Activated CD4-positive, alpha-beta T cell treated with anti-CD3 and anti-CD28 coated beads, Interleukin-2, amount 10 ng/mL, durations not matched to agents 7 days and 5 days (primary cell): ENCODE measurements at regions not wholly inside any gene's neighbourhood (a gene's known extent, or its start where the extent isn't known, plus 50 kb on each side); places are given as distances from the start of the nearest gene placed in this dataset.
A peak's percentile ranks its signal among the peaks of the same experiment; 100 is the strongest.

Experiments
- CTCF ChIA-PET: fragments of 350-600 bp; sonication (Branson Sonifier 250); formaldehyde crosslinking; loops from one replicate; lab custom pipeline; 2021; ENCODE audit warnings: antibody characterized with exemption; lab: Charles Lee
- POLR2A ChIA-PET: fragments of 350-600 bp; sonication (Branson Sonifier 250); formaldehyde crosslinking; loops from one replicate; lab custom pipeline; 2021; ENCODE audit warnings: antibody characterized with exemption; lab: Charles Lee
- DNase-seq: peaks from one replicate; pipeline ENCODE4 v3.0.0-alpha.2; 2020
- H3K27ac Mint-ChIP-seq: one replicate; pipeline ENCODE4 v1.8.0; 2021; ENCODE audit warnings: mild to moderate bottlenecking, moderate library complexity, mixed read lengths
- H3K27me3 Mint-ChIP-seq: one replicate; pipeline ENCODE4 v1.8.0; 2021; ENCODE audit warnings: mixed read lengths
- H3K36me3 Mint-ChIP-seq: one replicate; pipeline ENCODE4 v1.8.0; 2021; ENCODE audit warnings: low read depth, mixed read lengths
- H3K4me1 Mint-ChIP-seq: one replicate; pipeline ENCODE4 v1.8.0; 2021; ENCODE audit warnings: mixed read lengths
- H3K4me3 Mint-ChIP-seq: one replicate; pipeline ENCODE4 v1.8.0; 2021; ENCODE audit warnings: mild to moderate bottlenecking, moderate library complexity, mixed read lengths
- H3K9me3 Mint-ChIP-seq: one replicate; pipeline ENCODE4 v1.8.0; 2021; ENCODE audit warnings: mixed read lengths

- H3K4me1 Mint-ChIP-seq: peaks cover 63% of the 10 kb centered on the region
- H3K27me3 Mint-ChIP-seq: no peaks in the 10 kb centered on the region
- ChIA-PET CTCF (no interaction called here), POLR2A (no interaction called here)
- peaks cover 8% of the 10 kb centered on the region for H3K36me3 Mint-ChIP-seq
- DNase-seq: no peak
- peaks cover 10% of the 10 kb centered on the region for H3K9me3 Mint-ChIP-seq
- H3K27ac Mint-ChIP-seq: peak overlapping the region; percentile 58
- H3K4me3 Mint-ChIP-seq: no peak overlapping the region
Measured at GRCh38 chr14:97710726-97711125, 913.5 kb downstream of the VRK1 start.

GRCh38 chr14:97712471-97712870 lies 915.3 kb downstream of the VRK1 start:
- no peak overlapping the region for H3K27ac Mint-ChIP-seq
- no peak for DNase-seq
- ChIA-PET CTCF (interaction anchor here (1.0 to 1.3 kb wide), 4 partner anchors 9 to 37 kb away, joined by 3 to 4 read pairs (median 3); no protein-coding TSS in a partner anchor), POLR2A (no interaction called here)
- H3K4me1 Mint-ChIP-seq: peaks cover 47% of the 10 kb centered on the region
- peaks cover 5% of the 10 kb centered on the region for H3K9me3 Mint-ChIP-seq
- no peaks in the 10 kb centered on the region for H3K27me3 Mint-ChIP-seq
- no peak overlapping the region for H3K4me3 Mint-ChIP-seq
- H3K36me3 Mint-ChIP-seq: peaks cover 8% of the 10 kb centered on the region

DNA sequence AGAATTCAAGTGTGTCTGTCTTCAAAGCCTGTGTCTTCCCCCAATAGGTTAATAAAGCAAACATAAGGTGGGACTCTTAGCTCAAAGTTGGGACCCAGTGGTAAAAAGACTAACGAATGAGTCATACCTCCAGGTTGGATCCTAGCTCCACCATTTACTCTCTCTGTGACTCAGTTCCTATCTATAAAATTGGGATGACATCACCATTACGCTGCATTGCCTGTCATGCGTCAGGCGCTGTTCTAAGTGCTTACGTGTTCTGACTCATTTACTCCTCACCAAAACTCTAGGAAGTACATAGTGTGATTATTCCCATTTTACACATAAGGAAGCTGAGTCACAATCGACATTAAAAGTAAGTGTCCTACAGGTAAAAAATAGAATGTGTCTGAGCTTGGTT lies 915.8 kb downstream of the VRK1 start:
- Mint-ChIP-seq H3K27ac (no peak overlapping the region), H3K36me3 (peaks cover 5% of the 10 kb centered on the region), H3K27me3 (no peaks in the 10 kb centered on the region), H3K9me3 (peaks cover 5% of the 10 kb centered on the region), H3K4me3 (no peak overlapping the region), H3K4me1 (peaks cover 42% of the 10 kb centered on the region)
- DNase-seq: no peak
- ChIA-PET CTCF (interaction anchor here (1.0 to 1.3 kb wide), 4 partner anchors 9 to 37 kb away, joined by 3 to 4 read pairs (median 3); no protein-coding TSS in a partner anchor), POLR2A (no interaction called here)

DNA sequence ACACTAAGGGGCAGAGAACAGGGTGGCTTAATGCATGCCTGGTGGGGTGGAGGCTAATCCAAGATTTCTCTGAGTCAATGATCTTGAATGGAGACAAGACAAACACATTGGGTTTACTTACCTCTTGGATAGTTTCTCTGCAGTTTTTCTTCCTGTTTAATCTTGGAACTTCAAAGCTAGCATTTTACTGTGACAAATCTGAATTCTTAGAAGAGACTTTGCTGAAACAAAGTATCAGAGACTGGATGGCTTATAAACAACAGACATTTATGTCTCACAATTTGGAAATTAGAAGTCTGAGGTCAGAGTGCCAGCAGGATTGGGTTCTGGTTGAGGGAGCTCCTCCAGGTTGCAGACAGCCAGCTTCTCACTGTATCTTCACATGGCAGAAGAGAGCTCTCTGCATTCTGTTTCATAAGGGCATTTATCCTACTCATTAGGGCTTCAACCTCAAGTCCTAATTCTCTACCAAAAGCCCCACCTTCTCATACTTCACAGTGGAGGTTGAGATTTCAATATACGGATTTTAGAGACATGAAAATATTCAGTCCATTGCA lies 921.8 kb downstream of the VRK1 start:
- ChIA-PET CTCF (interaction anchor here (1.1 to 1.3 kb wide), 3 partner anchors 10 to 115 kb away, joined by 3 to 4 read pairs (median 3); no protein-coding TSS in a partner anchor), POLR2A (no interaction called here)
- peak overlapping the region; percentile 57 for H3K27ac Mint-ChIP-seq
- peaks cover 54% of the 10 kb centered on the region for H3K4me1 Mint-ChIP-seq
- no peak overlapping the region for H3K4me3 Mint-ChIP-seq
- peaks cover 8% of the 10 kb centered on the region for H3K9me3 Mint-ChIP-seq
- peaks cover 20% of the 10 kb centered on the region for H3K36me3 Mint-ChIP-seq
- H3K27me3 Mint-ChIP-seq: no peaks in the 10 kb centered on the region
- DNase-seq: no peak

DNA sequence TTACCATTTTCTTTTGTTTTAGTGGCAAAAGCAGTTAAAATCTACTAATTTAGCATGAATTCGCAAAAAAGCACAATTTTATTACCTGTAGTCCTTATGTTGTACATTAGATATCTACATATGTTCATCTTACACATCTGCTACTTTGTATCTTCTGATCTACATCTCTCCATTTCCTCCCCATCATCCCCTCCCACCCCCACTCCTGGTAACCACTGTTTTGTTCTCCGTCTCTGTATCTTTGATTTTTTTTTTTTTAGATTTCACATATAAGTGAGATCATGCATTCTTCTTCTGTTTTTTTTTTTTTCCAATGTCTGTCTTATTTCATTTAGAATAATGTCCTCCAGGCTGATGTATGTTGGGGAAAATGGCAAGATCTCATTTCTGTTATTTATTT lies 922.7 kb downstream of the VRK1 start:
- Mint-ChIP-seq H3K9me3 (peaks cover 8% of the 10 kb centered on the region), H3K36me3 (peaks cover 20% of the 10 kb centered on the region), H3K27ac (peak overlapping the region; percentile 52), H3K4me3 (peak overlapping the region; percentile 1), H3K27me3 (no peaks in the 10 kb centered on the region), H3K4me1 (peaks cover 64% of the 10 kb centered on the region)
- DNase-seq: peak; percentile 82
- POLR2A ChIA-PET: no interaction called here
- CTCF ChIA-PET: interaction anchor here (0.6 to 1.3 kb wide), 4 partner anchors 11 to 186 kb away, joined by 3 read pairs; no protein-coding TSS in a partner anchor

- H3K4me1 Mint-ChIP-seq: peaks cover 90% of the 10 kb centered on the region
- peak overlapping the region; percentile 96 for H3K27ac Mint-ChIP-seq
- H3K36me3 Mint-ChIP-seq: peaks cover 26% of the 10 kb centered on the region
- H3K9me3 Mint-ChIP-seq: peaks cover 9% of the 10 kb centered on the region
- no peak overlapping the region for H3K4me3 Mint-ChIP-seq
- CTCF ChIA-PET: interaction anchor here (0.6 to 1.2 kb wide), 3 partner anchors 10 to 450 kb away, joined by 3 to 4 read pairs (median 3); no protein-coding TSS in a partner anchor
- POLR2A ChIA-PET: no interaction called here
- DNase-seq: no peak
- no peaks in the 10 kb centered on the region for H3K27me3 Mint-ChIP-seq
Measured at GRCh38 chr14:97723351-97723750, 926.2 kb downstream of the VRK1 start.

DNA sequence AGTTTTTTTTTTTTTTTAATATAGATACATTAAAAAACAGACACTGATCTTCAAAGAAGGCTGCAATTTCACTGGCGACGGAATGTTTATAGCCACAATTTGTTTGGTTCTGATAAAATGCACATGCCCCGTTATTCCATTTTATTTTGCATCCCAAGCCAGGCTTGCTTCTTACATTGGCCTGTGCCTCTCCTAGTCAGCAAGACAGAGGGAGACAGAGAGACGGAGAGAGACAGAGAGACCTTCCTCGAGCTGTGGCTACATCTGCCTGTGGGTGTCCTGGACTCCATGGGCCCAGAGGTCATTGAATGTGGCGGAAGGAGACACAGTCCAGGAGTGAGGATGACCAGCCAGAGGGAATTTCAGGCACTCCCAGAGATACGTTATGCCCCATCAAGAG lies 926.6 kb downstream of the VRK1 start:
- POLR2A ChIA-PET: no interaction called here

DNA sequence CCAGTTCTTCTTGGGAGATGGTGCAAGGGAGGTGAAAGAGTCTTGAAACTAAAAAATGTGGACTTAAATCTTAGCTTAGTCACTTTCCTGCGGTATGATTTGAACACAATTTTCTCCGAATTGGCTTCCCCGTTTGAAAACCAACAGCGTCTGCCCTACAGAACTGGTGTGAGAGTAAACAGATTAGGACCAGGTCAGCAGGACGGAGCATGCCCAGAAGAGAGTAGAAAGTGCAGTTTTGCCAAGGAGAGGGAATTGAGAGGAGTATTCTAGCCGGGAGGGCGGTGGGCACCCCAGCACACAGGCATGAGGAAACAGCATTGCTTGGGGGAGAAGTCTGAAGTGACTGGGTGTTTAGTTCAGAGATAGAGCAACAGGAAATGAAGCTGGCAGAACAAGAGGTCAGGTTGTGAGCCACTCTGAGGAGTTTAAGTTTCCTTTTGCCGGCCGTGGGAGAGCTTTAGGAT lies 927.1 kb downstream of the VRK1 start:
- ChIA-PET POLR2A (interaction anchor here (0.6 kb wide), 1 partner anchor 135 kb away, joined by 3 read pairs; no protein-coding TSS in a partner anchor), CTCF (interaction anchor here (0.6 to 2.1 kb wide), 9 partner anchors 9 to 280 kb away, joined by 3 to 5 read pairs (median 3); no protein-coding TSS in a partner anchor)
- Mint-ChIP-seq H3K27me3 (no peaks in the 10 kb centered on the region), H3K4me1 (peaks cover 81% of the 10 kb centered on the region), H3K27ac (peak overlapping the region; percentile 96), H3K36me3 (peaks cover 24% of the 10 kb centered on the region), H3K9me3 (peaks cover 12% of the 10 kb centered on the region), H3K4me3 (peak overlapping the region; percentile 65)
- DNase-seq: peak; percentile 54

More for the DNA sequence above, 926.6 kb downstream of the VRK1 start:
- peak overlapping the region; percentile 65 for H3K4me3 Mint-ChIP-seq
- H3K4me1 Mint-ChIP-seq: peaks cover 86% of the 10 kb centered on the region
- peaks cover 24% of the 10 kb centered on the region for H3K36me3 Mint-ChIP-seq
- H3K9me3 Mint-ChIP-seq: peaks cover 10% of the 10 kb centered on the region
- peak overlapping the region; percentile 96 for H3K27ac Mint-ChIP-seq
- H3K27me3 Mint-ChIP-seq: no peaks in the 10 kb centered on the region
- no peak for DNase-seq
- CTCF ChIA-PET: interaction anchor here (0.6 to 2.1 kb wide), 6 partner anchors 8 to 450 kb away, joined by 3 to 5 read pairs (median 3); no protein-coding TSS in a partner anchor

DNA sequence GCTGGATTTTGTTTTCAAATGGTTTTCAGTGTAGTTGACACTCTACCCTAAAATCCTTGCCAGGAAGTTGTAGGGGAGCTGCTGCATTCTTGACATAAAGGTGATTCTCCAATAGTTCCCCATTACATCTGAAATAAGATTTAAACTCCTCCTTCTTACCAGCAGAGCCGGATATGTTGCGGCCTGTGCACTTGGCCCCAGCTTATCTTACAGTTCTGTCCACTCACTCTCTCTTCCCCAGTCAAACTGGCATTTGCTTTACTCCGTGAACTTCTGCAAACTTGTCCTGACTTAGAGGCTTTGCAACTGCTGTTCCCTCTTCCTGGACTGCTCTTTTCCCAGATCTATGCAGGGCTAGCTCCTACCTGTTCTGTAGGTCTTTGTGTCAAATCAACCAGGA lies 929.5 kb downstream of the VRK1 start:
- peak overlapping the region; percentile 57 for H3K27ac Mint-ChIP-seq
- no peak for DNase-seq
- CTCF ChIA-PET: interaction anchor here (0.6 to 1.2 kb wide), 5 partner anchors 14 to 1540 kb away, joined by 3 to 4 read pairs (median 3); no protein-coding TSS in a partner anchor
- H3K4me3 Mint-ChIP-seq: no peak overlapping the region
- H3K36me3 Mint-ChIP-seq: peaks cover 19% of the 10 kb centered on the region
- H3K9me3 Mint-ChIP-seq: peaks cover 11% of the 10 kb centered on the region
- H3K4me1 Mint-ChIP-seq: peaks cover 69% of the 10 kb centered on the region
- POLR2A ChIA-PET: no interaction called here
- H3K27me3 Mint-ChIP-seq: no peaks in the 10 kb centered on the region

DNA sequence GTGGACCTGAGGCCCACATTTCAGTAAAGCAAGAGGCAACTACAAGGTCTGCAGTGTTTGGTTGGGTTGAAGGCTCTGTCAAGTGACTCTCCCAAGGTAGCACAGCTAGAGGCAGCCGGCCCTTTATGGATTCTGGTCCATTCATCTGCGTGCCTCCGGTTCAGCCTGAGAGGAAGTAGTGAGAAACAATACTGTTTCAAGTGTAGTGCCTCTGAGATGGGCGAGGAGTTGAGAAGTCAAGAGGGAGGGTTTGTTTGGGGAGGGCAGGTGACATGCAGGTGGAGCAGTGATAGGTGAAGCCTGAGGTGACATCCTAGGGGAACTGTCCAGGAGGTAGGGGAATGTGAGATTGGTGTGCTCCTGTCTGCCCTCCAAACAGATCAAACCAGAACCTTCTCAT lies 933.5 kb downstream of the VRK1 start:
- no peak for DNase-seq
- Mint-ChIP-seq H3K36me3 (peaks cover 8% of the 10 kb centered on the region), H3K27me3 (no peaks in the 10 kb centered on the region), H3K4me1 (peaks cover 32% of the 10 kb centered on the region), H3K27ac (no peak overlapping the region), H3K9me3 (peaks cover 10% of the 10 kb centered on the region), H3K4me3 (no peak overlapping the region)
- CTCF ChIA-PET: no interaction called here
- POLR2A ChIA-PET: no interaction called here

GRCh38 chr14:97731800-97732199 lies 934.6 kb downstream of the VRK1 start:
- H3K4me3 Mint-ChIP-seq: no peak overlapping the region
- H3K4me1 Mint-ChIP-seq: peaks cover 23% of the 10 kb centered on the region
- peaks cover 6% of the 10 kb centered on the region for H3K36me3 Mint-ChIP-seq
- H3K27me3 Mint-ChIP-seq: no peaks in the 10 kb centered on the region
- no peak overlapping the region for H3K27ac Mint-ChIP-seq
- ChIA-PET CTCF (no interaction called here), POLR2A (no interaction called here)
- H3K9me3 Mint-ChIP-seq: peaks cover 10% of the 10 kb centered on the region
- DNase-seq: no peak

- ChIA-PET POLR2A (no interaction called here), CTCF (interaction anchor here (1.3 kb wide), 1 partner anchor 20 kb away, joined by 3 read pairs; no protein-coding TSS in a partner anchor)
- Mint-ChIP-seq H3K4me1 (no peaks in the 10 kb centered on the region), H3K27me3 (peaks cover 5% of the 10 kb centered on the region), H3K9me3 (peaks cover 5% of the 10 kb centered on the region), H3K27ac (no peak overlapping the region), H3K4me3 (no peak overlapping the region), H3K36me3 (no peaks in the 10 kb centered on the region)
- DNase-seq: no peak
Measured at GRCh38 chr14:97747316-97747715, 950.1 kb downstream of the VRK1 start.

- Mint-ChIP-seq H3K4me3 (no peak overlapping the region), H3K4me1 (no peaks in the 10 kb centered on the region), H3K36me3 (no peaks in the 10 kb centered on the region), H3K27ac (no peak overlapping the region), H3K9me3 (peaks cover 5% of the 10 kb centered on the region), H3K27me3 (peaks cover 5% of the 10 kb centered on the region)
- CTCF ChIA-PET: no interaction called here
- DNase-seq: no peak
- POLR2A ChIA-PET: no interaction called here
Measured at GRCh38 chr14:97748616-97749015, 951.4 kb downstream of the VRK1 start.
